GM18520 (cell line): ENCODE measurements at regions not wholly inside any gene's neighbourhood (a gene's known extent, or its start where the extent isn't known, plus 50 kb on each side); places are given as distances from the start of the nearest gene placed in this dataset.

ENCODE experiments used
- ATAC-seq: cut with Tn5 transposase; IDR thresholded peaks from one replicate; pipeline ENCODE4 v1.9.1; 2021; ENCODE audit not compliant: unreplicated experiment

DNA sequence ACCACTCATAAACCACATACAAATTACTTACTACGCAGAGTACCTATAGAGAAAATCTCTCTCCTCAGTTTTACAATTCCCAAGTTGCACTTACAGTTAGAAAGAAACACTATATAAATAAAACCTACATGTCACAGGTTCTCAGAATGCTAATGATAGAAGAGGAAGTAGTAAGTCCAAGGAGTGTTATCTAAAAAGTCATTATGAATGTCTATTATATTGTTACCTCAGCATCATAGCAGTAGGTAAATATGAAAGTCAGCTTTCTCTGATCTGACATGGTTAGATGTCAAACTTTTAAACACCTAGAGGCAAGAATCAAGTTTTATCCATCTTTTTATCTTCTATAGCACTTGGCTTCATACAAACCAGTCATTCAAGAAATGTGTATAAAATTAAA lies 163.2 kb upstream of the FAM241A start:
- no peak for ATAC-seq

DNA sequence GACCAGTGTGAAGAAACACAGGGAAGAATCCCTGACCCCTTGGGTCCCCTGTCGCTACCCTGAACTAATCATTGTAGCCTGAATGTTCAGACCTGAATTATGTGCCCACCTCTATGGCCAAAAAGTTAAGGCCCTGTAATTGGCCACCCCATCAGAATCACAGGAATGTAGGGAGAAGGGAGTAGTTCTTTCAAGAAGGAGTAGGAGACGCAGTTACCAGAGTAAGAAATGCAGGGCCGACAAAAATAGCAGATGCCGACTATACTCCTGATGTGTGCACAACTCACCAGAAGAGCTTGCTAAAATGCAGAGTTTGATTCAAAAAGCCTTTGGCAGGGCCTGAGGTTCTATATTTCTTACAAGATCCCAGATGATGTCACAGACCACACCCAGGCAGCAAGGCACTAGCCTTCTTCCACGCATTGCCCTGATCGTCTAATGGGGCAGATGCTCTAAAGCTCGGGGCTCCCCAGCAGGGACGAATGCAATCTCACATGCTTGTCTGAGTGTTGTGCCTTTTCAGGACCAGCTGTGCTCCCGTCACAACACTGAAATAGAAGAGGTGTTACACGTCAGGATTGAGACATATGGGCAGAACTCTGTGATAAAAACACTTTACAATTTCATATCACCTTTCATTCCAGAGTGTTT lies 161.0 kb upstream of the FAM241A start:
- ATAC-seq: no peak

- no peak for ATAC-seq
Measured at GRCh38 chr4:111985426-111985825, 159.8 kb upstream of the FAM241A start.

DNA sequence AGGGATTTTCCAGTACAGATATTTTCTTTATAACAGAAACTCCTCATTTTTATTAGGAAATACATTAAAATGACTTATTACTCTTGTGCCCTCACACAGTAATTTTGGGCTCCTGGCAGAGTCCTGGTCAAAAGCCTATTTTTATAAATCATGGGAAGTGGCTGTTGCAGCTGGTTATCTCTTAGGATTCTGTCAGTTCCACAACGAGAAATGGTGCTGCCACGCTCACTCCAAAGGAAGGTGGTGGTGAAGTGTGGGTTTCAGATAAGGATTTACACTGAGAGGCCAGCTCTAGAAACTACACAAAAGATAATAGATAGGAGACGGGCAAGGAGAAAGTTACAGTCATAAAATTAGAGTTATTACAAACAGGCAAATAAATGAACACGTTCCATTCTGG lies 159.2 kb upstream of the FAM241A start:
- no peak for ATAC-seq

GRCh38 chr4:111988514-111988913 lies 156.7 kb upstream of the FAM241A start:
- ATAC-seq: no peak

DNA sequence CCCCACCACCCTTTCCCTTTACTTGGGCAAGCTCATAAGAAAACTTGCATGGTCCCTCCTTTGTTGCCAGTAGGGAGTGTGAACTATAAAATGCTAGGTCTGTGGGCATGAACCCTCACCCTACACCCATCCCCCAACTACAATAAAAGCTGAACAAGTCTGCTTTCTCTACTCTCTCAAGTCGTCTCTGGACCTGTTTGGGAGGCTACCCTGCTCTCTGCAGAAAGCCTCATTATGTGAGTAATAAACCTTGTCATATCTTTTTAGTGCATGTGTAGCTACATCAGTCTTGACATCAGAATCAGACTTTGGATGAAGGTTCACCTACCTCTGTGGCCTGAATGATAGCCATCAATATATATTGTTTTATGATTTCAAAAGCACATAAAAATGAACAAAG lies 155.4 kb upstream of the FAM241A start:
- ATAC-seq: no peak

DNA sequence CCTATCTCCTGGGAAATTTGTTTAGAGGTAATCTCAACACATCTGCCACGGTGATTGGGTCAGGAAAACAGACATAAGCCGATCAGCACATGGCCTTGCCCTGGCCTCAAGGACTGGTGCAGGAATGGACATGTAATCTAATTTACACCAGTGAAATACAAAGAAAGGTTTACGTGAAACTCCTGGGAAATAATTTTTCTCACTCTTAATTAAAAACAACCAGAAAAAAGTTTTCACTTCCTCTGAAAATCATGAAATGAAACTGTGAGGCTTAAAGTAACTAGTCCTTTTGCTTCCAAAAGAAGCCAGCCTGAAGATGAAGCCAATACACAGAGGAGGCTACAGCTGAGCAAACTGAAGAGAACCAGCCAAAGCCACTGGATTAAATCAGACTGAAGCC lies 154.1 kb upstream of the FAM241A start:
- peak; percentile 86 for ATAC-seq

DNA sequence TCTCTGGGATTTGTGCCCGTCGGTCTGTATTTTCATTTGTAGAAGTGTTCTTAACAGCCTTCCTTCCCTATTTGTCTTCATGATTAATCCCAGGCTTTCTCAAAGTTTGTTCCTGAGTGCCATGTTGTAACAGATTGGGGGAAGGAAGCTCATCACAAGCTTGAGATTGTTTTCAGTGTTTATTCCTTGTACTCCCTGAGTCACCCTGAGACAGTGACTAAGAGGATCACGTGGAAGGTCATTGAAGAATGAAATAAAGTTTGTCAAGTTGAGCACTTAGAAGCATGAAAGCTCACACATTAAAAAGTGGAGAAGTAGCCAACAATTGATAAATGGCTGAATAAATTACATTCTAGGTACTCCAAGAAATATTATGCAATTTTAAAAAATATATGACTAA lies 153.5 kb upstream of the FAM241A start:
- no peak for ATAC-seq

GRCh38 chr4:111992351-111993168 lies 152.7 kb upstream of the FAM241A start:
- no peak for ATAC-seq

DNA sequence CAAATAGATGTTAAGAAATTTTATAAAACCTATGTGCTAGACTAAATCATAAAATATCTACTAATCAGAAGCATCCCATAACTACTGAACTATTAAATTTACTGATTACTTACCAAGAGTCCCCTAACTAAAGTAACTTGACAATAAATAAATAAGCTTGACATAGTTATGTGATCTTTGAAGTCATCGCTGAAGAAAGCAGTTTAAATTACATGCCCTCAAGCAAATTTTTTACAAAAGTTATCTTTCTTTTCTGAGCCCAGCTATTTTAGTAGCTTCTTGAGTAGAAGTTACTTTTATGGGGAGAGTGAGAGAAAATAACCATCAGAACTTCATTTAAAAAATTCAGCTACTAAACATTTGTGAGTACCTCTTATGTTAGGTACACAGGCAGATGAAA lies 150.9 kb upstream of the FAM241A start:
- no peak for ATAC-seq

DNA sequence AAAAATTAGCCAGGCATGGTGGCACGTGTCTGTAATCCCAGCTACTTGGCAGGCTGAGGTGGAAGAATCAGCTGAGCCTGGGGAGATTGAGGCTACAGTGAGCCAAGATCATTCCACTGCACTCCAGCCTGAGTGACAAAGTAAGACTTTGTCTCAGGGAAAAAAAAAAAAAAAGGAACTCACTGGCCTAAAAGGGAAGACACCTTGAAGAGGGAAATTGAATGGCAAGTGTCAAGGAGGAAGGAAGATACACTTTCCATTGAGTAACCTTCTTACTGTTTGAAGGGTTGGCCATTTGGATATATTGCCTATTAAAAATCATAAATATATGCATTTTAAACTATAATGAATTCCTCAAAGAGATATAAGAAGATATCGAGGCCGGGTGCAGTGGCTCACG lies 147.5 kb upstream of the FAM241A start:
- no peak for ATAC-seq

DNA sequence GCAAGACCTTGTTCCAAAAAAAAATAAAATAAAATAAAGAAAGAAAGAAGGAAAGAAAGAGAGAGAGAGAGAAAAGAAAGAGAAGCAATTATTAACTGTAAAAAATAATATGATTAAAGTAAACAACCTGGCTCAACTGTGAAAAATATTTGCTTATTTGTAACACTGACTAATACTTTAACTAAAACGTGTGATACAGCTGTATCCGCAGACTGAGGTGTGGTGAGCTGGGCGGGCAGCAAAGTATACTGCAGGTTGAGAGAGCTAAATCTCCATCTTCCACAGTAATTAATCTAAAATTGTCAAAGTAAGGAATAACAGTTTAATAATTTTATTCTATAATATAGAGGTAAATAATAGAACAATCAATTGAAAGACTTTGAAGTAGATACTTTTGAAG lies 145.5 kb upstream of the FAM241A start:
- ATAC-seq: peak; percentile 82

- no peak for ATAC-seq
Measured at GRCh38 chr4:112001041-112001440, 144.2 kb upstream of the FAM241A start.

GRCh38 chr4:112002248-112002661 lies 143.0 kb upstream of the FAM241A start:
- no peak for ATAC-seq

- no peak for ATAC-seq
Measured at GRCh38 chr4:112003231-112003907, 141.9 kb upstream of the FAM241A start.

- no peak for ATAC-seq
Measured at GRCh38 chr4:112005027-112005426, 140.2 kb upstream of the FAM241A start.

- no peak for ATAC-seq
Measured at GRCh38 chr4:112007391-112007790, 137.9 kb upstream of the FAM241A start.

GRCh38 chr4:112015960-112016359 lies 129.3 kb upstream of the FAM241A start:
- ATAC-seq: no peak

GRCh38 chr4:112023402-112023950 lies 121.8 kb upstream of the FAM241A start:
- ATAC-seq: no peak

- no peak for ATAC-seq
Measured at GRCh38 chr4:112026058-112026457, 119.2 kb upstream of the FAM241A start.

DNA sequence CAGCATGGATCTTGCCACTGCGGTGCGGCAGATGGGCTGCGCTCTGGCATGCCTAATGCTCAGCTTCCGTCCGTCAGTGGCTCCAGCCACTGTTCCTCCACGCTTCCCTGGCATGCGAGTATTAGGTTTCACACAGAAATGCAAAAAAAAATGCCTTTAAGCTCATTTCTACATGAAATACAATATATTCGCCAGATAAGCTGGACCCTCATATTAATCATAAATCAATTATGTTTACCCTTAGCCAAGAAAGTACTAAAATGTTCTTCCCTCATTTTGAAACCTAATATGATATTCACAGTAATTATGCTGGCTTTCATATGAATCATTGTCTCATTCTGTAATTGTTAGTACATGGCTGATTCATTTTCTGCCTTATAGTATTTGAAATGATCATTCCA lies 115.5 kb upstream of the FAM241A start:
- no peak for ATAC-seq
